ENCODE measurements at regions not wholly inside any gene's neighbourhood (a gene's known extent, or its start where the extent isn't known, plus 50 kb on each side); places are given as distances from the start of the nearest gene placed in this dataset.

DNA sequence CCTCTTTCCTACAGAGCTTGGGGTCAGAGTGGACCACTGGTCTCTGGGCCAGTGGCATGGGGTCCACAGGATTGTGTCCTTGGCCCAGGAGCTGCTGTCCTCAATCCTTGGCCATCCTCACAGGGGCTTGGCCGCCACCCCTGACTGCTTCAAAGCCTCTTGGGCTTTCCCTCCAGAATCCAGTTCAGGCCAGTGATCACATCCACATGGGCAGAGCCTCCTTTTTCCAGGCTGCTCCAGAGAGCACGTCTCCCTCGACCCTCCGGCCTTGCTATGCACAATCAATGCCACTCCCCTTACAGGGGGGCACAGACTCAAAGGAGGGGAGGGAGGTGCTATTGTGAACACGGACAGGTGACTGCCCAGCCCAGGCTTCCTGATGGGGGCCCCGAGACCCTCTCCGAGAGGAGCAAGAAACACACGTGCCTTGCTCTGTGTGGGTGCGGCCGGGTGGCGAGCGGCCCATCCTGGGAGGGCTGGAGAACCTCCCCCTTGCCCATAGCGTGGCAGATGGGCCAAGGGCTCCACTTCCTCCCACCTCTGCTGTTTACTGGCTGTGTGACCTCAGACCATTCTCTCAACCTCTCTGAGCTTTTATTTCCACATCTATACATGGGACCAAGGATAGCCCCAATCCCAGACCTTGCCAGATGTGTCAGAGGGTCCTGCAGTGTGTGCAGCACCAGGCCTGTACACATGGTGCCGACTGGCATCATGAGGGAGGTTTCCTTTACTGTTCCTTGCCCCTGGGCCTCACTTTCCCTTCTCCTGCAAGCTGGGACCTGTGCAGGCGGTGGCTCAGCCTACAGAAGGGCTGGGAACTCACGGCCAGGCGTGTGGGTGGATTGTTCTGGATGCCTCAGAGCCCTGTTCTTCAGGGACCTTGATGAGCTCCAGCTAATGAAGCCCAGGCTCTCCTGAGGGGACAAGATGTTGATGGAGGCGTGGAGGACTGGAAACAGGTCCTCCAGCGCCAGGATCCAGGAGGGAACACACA, 229.0 kb upstream of the GSE1 start:
- no peak for DNase-seq

DNA sequence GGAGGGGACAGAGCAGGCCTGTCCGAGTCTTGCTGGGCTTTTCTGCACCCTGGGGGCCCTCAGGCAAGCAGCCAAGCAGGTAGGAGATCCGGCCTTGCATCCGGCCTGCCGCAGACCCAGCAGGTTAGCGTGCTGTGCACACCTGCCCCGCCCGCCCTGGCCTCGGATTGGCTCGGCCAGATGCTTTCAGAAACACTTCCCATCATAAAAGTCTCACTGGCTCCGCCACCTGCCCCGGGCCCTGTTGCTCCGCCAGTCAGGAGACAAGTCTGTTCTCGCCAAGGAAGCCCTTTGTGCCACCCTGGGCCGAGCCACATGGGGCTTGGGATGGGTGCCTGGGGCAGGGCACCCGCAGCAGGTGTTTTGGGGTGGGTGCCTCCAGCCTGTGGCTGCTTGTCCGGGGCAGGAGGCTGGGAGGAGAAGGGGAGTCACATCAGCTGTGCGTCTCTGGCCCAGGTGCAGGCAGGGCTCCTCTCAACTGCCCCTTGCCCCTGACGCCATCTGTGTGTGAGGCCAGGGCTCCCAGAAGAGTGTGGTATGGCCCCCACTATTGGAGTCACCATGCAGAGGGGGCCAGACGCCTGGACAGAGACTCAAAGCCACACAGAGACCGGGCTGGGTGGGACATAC, 228.2 kb upstream of the GSE1 start:
- peak; percentile 75 for DNase-seq

GRCh38 chr16:85385463-85386331, 227.4 kb upstream of the GSE1 start:
- DNase-seq, result no peak

GRCh38 chr16:85386467-85387170, 226.5 kb upstream of the GSE1 start:
- no peak for DNase-seq

GRCh38 chr16:85387171-85387507, 226.0 kb upstream of the GSE1 start:
- no peak for DNase-seq

DNA sequence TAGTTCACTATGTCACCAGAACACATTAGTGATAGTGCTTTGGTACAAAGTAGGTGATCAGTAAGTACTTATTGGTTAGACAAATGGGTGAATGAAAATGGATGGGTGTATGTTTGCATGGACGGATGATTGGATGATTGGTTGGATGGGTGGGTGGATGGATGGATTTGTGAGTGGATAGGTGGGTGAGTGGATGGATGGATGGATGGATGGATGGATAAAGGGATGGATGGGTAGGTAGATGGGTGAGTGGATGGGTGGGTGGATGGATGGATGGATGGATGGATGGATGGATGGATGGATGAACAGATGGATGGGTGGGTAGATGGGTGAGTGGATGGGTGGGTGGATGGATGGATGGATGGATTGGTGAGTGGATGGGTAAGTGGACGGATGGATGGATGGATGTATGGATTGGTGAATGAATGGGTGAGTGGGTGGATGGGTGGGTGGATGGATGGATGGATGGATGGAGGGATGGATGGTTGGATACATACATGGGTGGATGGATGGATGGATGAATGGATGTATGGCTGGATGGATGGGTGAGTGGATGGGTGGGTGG, 225.3 kb upstream of the GSE1 start:
- no peak for DNase-seq

- DNase-seq, result no peak
Observed at GRCh38 chr16:85389679-85390470, 223.2 kb upstream of the GSE1 start.

DNA sequence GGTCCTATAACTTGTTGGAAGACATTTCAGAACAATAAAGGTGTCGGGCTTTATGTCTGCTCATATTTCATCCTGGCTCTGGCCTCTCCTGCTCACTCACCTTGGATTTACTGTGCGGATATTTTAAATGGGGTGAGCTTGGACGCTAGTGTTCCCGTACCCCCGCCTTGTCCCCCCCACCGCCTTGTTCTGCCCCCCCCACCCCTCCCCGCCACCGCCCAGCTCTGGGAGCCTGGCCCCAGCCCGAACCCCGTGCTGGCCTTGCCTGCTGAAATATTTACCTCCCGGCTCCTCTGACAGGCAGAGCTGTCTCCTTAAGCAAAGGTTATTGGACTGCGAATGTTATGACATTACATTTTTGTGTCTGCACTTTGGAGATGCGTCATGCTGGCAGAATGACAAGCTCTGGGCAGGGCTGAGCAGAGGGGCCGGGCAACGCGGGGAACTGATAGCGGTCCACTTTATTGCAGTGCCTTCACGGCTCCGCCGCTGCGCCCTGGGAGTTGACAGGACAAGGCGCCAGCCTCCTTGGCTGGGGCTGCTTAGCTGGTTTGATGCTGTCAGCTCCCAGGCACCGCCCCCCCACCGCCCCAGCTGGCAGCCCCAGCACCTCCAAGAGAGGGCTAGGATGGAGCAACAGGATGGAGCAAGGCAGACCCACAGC, 222.5 kb upstream of the GSE1 start:
- DNase-seq, result peak; percentile 61

- no peak for DNase-seq
Observed at GRCh38 chr16:85391175-85391707, 221.9 kb upstream of the GSE1 start.

DNA sequence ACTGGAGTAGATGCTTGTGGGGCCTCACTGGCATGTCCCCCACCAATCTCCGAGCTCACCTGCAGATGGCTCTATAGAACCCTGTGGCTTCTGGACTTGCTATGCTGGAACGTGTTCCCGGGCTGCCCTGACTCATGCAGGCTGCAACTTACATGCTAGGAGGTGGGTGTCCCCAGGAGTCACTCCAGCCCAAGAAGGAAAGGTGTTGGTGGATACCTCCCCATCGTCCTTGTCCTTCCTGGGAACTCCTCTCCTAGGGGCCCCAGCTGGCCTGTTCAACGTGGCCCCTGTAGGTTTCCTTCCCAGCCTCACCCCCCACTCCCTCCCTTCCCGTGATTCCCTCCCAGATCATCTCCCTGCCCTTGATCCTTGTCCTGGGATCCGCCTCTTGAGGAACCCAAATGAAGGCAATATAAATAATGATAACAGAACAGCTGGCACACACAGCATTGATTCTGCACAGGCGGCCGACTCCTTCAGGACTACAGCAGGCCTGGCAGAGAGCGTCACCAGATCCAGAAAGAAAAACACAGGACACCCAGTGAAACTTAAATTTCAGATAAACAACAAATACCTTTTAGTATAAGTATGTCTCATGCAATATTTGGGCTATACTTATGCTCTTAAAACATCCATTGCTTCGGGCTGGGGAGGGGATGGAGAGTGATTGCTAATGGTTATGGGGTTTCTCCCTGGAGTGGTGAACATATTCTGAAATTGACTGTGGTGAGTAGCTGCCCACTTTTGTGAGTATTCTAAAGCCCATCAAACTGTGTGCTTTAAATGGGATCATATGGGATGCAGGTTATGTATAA, 221.1 kb upstream of the GSE1 start:
- DNase-seq, result no peak

DNA sequence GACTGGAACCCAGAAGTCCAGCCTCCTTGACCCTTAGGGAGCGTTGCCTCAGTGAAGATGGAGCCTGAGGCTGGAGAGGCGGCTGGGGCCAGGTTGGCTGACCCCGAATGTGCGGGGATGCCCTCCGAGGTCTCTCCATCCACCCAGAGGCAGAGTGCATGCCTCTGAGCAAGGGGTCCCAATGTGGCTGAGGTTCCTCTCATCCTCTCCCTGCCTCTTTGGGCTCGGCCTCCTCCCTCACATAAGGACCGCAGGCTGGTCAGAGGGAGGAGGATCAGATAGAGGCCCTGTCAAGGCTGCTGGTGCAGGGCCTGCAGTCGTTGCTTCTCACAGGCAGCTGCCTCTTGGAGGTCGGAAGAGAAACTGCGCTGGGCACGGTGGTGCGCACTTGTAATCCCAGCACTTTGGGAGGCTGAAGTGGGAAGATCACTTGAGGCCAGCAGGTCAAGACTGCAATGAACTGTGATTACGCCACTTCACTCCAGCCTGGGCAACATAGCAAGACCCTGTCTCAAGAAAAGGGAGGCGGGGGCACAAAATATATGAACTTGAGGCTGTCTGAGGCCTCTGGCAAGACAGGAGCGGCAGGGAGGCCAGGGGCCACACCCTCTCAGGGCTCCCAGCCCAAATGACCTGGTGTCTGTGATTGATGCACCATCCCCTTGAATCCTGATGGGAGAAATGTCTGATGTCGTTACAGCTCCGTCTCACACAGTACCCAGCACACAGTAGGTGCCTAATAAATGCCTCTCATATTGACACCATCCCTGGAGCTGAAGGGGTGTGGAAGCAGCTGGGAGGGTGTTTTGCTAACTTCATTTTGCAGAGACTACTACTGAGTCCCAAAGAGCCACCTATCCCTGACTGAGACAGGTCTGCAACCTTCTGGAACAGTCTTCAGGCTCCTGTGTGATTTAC, 220.1 kb upstream of the GSE1 start:
- DNase-seq, result no peak

DNA sequence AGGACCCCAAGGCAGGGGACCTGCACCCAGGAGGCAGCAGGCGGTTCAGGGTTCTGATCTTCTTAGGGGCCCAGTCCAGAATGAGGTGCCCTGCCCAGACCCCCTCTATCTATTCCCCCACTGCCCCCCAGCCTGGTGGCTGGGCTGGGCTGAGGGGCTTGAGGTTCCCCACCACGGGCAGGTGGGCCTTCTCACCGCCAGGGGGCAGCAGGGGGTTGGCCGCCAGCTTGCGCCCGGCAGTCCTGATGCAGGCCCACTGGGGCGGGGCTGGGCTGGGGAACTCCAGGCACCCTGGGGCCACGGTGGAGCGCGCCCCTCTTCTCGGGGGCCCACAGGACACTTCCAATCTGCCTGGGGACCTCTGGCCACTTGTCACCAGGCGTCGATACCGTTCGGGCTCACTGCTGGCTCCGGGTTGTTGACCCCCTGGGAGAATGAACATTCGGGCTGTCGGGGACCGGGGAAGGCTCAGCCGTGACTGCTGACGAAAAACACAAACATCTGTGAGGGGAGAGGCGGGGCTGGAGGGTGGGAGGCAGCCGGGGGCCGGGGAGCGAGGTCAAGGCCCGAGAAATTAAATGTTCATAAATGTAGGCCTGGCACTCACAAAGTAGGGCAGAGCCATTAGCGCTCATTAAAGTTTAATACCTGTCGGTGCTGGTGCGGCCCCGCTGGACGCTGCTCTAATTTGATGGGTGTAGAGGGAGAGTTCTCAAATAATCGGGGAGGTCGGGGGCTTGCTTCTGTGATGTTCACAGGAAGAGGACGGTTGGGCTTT, 219.3 kb upstream of the GSE1 start:
- DNase-seq, result peak; percentile 59

DNA sequence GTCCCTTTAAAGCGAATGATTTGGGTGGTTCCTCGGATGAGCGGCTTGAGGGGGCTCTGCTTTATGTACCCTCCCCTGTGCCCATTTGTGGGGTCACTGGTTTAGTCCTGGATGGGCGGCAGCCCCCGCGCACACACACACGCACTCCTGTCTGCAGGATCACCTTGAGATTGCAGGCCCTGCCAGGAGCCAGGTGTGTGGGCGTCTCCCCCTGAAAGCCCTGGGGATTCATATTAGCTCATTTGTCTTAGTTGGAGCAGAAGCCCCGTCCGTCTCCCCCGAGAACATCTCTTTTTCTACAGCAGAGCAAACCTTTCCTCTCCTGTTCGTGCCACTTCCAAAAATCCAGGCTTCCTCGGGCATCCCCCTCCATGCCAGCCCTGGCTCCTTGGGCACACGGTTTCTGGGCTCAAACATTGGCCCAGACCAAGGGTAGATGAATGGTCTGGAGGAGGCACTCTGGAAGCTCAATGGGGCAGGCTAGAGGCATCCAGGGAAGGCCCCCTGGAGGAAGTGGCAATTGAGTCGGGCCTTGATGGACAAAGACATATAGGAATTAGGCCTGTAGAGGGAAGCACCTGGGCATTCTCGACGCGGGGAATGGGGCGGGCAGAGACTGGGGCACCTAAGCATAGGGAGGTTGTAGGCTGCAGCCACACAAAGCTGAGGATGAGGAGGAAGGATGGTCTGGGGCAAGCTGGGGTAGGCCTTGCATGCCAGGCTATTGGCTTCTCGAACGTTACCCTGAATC, 218.5 kb upstream of the GSE1 start:
- no peak for DNase-seq

GRCh38 chr16:85395207-85395912, 217.8 kb upstream of the GSE1 start:
- peak; percentile 80 for DNase-seq

DNA sequence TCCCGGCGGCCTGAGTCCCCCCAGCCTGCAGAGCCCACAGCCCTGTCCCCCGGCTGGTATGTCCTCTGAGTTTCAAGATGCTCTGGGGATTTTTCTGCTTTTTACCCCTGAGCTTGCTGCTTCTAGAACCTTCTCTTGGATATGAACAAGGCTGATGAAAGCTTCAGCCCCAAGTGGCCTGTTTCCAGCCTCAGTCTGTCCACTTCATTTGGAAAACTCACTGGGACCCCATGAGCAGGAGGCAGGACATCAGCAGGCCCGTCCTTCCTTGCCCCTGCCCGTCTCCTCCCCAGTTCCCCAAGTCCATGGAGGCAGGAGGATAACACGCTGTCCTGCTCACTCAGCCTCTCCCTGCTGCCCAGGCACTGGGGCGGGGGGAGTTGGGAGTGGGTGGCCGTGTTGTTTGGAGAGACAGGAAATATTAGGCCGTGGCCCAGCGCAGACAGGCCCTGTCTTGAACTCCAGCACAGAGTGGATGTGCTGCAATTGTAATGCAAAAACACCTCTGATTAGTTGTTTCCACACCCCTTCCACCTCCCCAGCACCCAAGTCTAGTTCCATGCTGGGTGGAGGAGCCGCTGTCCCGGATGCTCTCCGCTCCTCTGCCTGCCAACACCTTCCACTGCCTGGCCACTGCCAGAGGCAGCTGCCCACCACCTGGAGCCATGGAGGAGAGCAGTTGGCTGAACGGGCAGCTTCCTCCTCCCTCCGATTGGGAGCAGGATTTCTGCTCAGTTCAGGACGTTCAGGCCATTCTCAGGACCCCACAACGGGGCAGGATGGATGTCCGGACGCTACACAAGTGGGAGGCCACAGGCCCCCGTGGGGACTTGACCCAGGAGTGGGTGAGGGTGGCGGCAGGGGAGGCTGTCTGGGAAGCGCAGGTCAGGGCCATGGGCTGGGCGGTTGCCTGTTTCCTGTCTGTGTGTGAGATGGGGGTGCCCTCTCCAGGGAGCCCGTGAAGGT, 216.9 kb upstream of the GSE1 start:
- no peak for DNase-seq
